ENCODE measurements at regions not wholly inside any gene's neighbourhood (a gene's known extent, or its start where the extent isn't known, plus 50 kb on each side); places are given as distances from the start of the nearest gene placed in this dataset.
"Not testable (repeated sequence)": the region's sequence is repeated elsewhere in the genome, so short reads cannot be mapped to it uniquely, and the experiment has no call there.

GRCh38 chr10:32217216-32217615 lies 129.7 kb downstream of the EPC1 start:
- DNase-seq, result no peak

GRCh38 chr10:32213838-32214237 lies 133.1 kb downstream of the EPC1 start:
- not testable (repeated sequence) for DNase-seq

GRCh38 chr10:32211046-32211363 lies 136.0 kb downstream of the EPC1 start:
- no peak for DNase-seq

- peak; percentile 19 for DNase-seq
These were observed 136.5 kb downstream of the EPC1 start for GRCh38 chr10:32210306-32211045.

- not testable (repeated sequence) for DNase-seq
These were observed 139.0 kb downstream of the EPC1 start for GRCh38 chr10:32208005-32208404.

GRCh38 chr10:32207544-32207943 lies 139.4 kb downstream of the EPC1 start:
- DNase-seq, result peak; percentile 5

DNA sequence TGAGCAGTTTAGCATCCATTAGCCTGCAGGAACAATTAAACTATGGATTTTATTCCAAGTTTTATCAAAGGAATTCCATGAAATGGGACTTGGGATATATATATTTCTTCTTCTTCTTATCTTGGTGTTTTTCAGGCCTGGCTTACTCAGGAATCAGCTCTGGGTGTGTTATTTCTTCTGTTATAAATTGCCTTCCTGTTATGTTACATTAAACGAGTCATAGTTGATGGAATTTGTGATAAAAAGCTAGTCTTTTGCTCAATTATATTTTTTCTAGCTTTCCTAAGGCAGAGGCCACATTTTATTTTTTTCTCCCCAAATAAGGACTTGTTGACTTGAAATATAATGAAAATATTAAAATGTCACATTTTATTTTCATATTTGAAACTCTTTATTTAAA lies 141.3 kb downstream of the EPC1 start:
- no peak for DNase-seq

- DNase-seq, result no peak
These were observed 142.4 kb downstream of the EPC1 start for GRCh38 chr10:32204606-32205005.

GRCh38 chr10:32199714-32200394 lies 143.6 kb upstream of the KIF5B start:
- no peak for DNase-seq

DNA sequence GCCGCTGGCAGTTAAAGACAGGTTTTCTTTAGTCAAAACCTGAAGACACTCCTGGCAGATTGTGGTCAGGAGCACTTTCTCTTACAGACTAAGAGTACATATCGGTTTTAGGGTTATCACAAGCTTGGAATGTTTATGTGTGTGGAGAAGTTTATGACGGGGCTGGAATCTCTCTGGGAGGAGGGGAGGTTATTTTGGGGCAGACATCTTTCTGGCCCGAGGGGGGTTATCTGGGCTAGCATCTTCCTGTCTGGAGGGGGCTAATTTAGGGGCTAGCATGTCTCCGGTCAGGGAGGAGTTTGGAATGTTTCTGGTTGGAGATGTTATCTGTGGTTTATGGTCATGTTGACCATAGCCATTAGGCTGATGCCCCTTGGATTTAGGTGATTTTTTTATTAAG lies 141.2 kb upstream of the KIF5B start:
- DNase-seq, result no peak

GRCh38 chr10:32190890-32191491 lies 134.8 kb upstream of the KIF5B start:
- DNase-seq, result peak; percentile 0

- DNase-seq, result no peak
These were observed 133.3 kb upstream of the KIF5B start for GRCh38 chr10:32189400-32190084.

GRCh38 chr10:32188601-32189000 lies 132.4 kb upstream of the KIF5B start:
- DNase-seq, result not testable (repeated sequence)

DNA sequence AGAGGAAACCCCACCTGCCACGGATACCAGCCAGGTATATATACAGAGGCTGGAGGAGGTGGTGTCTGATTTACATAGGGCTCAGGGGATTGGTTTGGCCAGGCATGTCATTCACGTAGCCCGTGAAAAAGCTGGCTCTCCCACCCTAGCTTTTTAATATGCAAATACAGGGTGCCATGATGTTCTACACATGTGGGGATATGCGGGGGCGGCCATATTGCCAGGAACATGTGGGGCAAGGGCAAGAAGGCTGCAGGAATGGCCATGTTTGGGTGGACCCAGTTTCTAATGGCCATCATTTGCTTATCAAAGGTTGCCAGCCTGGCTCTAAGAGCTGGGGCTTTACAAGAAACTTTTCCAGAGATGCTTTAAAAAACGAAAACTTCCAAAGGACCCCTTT lies 131.5 kb upstream of the KIF5B start:
- DNase-seq, result no peak

DNA sequence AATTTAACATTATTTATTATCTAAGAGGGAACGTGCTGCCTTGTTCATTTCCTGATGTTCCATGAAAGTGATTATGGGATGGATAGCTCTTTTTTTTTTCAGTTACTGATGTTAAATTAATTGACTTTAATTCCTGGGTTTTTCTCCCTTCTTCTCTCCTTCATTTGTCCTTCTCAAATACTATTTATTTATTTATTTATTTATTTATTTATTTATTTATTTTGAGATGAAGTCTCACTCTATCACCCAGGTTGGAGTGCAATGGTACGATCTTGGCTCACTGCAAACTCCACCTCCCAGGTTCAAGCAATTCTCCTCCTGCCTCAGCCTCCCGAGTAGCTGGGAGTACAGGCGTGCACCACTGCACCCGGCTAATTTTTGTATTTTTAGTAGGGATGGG lies 127.4 kb upstream of the KIF5B start:
- DNase-seq, result not testable (repeated sequence)

GRCh38 chr10:32182476-32182875 lies 126.3 kb upstream of the KIF5B start:
- no peak for DNase-seq

- no peak for DNase-seq
These were observed 124.4 kb upstream of the KIF5B start for GRCh38 chr10:32180390-32181280.

DNA sequence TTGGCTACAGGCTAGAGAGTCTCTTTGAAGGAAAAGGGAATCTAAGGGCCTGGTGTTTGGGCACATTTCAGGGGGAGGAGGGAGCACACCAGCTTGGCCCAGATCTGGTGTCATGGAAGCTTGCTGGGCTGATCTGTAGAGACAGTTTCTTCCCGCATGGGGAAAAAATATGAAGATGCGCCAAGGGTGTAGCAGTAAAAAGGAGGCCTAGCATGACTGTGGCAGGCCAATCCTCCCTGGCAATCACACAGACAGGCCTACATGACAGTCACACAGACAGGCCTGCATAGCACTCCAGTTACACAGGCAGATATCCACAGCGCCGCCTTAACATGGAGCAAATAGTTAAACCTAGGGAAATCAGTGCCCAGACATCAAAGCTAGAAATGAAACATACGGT lies 123.6 kb upstream of the KIF5B start:
- no peak for DNase-seq

DNA sequence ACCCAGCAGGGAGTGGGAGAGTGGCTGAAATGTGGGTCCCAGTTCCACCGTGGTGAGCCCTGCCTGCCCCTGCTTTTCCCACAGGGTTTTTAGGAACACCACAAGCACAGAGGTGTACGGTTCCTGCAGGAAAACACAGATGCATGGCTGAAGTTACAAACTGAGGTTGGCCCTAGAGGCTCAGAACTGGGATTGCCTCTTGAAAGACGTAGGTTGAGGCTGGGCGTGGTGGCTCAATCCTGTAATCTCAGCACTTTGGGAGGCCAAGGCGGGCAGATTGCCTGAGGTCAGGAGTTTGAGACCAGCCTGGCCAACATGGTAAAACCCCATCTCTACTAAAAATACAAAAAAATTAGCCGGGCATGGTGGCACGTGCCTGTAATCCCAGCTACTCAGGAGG lies 121.4 kb upstream of the KIF5B start:
- DNase-seq, result not testable (repeated sequence)

DNA sequence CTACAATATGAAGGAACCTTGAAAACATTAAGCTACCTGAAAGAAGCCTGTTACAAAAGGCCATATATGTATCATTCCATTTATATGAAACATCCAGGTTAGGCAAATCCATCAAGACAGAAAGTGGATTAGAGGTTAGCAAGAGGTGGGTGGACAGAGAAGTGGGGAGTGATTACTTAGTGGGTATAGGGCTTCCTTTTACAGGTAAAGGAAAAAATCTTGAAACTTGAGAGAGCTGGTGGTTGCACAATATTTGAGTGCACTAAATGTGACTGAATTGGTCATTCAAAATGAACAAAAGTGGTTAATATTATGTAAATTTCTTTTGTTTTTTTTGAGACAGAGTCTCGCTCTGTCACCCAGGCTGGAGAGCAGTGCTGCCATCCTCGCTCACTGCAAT lies 119.4 kb upstream of the KIF5B start:
- DNase-seq, result no peak

DNA sequence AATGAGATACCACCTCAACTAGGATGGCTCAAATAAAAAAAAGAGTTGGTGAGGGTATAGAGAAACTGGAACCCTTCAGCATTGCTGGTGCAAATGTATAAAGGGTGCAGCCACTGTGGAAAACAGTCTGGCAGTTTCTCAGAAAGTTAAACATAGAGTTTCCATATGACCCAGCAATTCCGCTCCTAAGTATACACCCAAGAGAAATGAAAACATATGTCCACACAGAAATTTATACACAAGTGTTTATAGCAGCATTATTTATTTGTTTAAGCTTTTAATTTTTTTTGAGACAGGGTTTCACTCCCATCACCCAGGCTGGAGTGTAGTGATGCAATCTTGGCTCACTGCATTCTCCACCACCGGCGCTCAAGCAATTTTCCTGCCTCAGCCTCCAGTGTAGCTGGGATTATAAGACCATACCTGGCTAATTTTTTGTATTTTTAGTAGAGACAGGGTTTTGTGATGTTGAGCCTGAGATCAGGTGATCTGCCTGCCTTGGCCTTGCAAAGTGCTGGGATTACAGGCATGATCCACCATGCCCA lies 118.2 kb upstream of the KIF5B start:
- DNase-seq, result no peak

DNA sequence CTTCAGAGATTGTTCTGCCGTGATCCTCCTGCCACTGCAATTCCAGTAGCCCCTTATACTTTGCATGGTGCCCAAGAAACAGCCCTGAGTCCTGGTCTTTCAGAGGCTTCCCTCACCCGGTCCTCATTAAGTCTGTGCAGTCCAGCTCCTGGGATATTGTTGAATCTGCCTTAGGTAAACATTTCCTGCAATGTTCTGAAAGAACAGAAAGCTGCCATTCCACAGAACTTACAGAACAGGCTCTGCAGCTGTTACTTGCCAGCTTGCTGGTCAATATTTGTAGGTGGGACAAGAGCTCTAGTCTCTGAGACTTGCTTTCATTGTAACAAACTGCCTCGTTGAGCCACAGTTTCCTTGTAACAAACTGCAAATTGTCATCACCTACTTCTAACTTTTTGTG lies 115.0 kb upstream of the KIF5B start:
- DNase-seq, result peak; percentile 48
